Peyer's patch (tissue), 4 donors: ENCODE measurements at regions not wholly inside any gene's neighbourhood (a gene's known extent, or its start where the extent isn't known, plus 50 kb on each side); places are given as distances from the start of the nearest gene placed in this dataset.

Source experiments
- DNase-seq, 3 donors: peaks; one replicate each; pipeline ENCODE4 v3.0.0-alpha.2; 2017 to 2019
- H3K27ac ChIP-seq, 4 donors: fragments of 200-600 bp; sonication (generic); one replicate each; pipeline ENCODE4 v1.5.1; 2016 to 2019
- H3K27me3 ChIP-seq, 2 donors: fragments of 200-600 bp; sonication (generic); one replicate each; pipeline ENCODE4 v1.5.1; 2019
- H3K36me3 ChIP-seq, 3 donors: fragments of 200-600 bp; sonication (generic); one replicate each; pipeline ENCODE4 v1.5.1; 2016 to 2019
- H3K4me1 ChIP-seq, 4 donors: fragments of 200-600 bp; sonication (generic); one replicate each; pipeline ENCODE4 v1.5.1; 2016 to 2019
- H3K4me3 ChIP-seq, 4 donors: fragments of 200-600 bp; sonication (generic); 1 replicate in 3 of 4; 2 replicates in 1 of 4; pipeline ENCODE4 v1.5.1; 2016 to 2019; ENCODE audit warnings: mild to moderate bottlenecking in 1 of 4
- H3K9me3 ChIP-seq, 4 donors: fragments of 200-600 bp; sonication (generic); one replicate each; pipeline ENCODE4 v1.5.1; 2016 to 2019; ENCODE audit warnings: mild to moderate bottlenecking in 1 of 4
- POLR2A ChIP-seq, 2 donors: fragments of 450-650 bp; IDR thresholded peaks; one replicate each; pipeline ENCODE4 v1.5.1; 2017; ENCODE audit warnings: antibody characterized with exemption in 2 of 2, mild to moderate bottlenecking in 2 of 2, moderate library complexity in 2 of 2
- TF ChIP-seq, protein P1 (sequence below), 6 experiments: fragments of 450-650 bp in 4 of 6; fragments of 200-600 bp in 2 of 6; sonication (generic) in 1 of 6; IDR thresholded peaks; one replicate each; pipeline ENCODE4 v1.5.1; 2017 to 2019; ENCODE audit warnings: antibody characterized with exemption in 6 of 6, mild to moderate bottlenecking in 3 of 6, moderate library complexity in 1 of 6

DNA sequence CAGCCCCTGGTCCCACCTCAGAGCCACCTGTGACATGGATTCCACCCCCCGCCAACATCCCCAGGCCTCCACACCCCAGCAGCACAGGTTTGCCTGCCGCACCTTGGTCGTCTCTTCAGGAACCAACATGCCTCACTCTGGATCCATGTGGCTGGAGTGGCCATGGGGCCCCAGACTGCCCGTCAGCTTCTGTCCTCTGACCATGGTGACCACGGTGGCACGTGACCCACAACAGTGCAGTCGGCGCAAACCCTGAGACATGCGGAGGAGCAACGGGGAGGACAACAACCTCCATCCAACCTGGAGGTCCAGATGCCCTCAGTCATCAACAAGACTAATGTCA is 85.6 kb downstream of the ANKRD60 start:
- Histone ChIP-seq H3K36me3 (no peaks in the 10 kb centered on the region), H3K27me3 (no peaks in the 10 kb centered on the region), H3K27ac (no peak overlapping the region), H3K9me3 (no peaks in the 10 kb centered on the region), H3K4me3 (no peak overlapping the region), H3K4me1 (no peaks in the 10 kb centered on the region)
- TF ChIP-seq, protein P1, sequence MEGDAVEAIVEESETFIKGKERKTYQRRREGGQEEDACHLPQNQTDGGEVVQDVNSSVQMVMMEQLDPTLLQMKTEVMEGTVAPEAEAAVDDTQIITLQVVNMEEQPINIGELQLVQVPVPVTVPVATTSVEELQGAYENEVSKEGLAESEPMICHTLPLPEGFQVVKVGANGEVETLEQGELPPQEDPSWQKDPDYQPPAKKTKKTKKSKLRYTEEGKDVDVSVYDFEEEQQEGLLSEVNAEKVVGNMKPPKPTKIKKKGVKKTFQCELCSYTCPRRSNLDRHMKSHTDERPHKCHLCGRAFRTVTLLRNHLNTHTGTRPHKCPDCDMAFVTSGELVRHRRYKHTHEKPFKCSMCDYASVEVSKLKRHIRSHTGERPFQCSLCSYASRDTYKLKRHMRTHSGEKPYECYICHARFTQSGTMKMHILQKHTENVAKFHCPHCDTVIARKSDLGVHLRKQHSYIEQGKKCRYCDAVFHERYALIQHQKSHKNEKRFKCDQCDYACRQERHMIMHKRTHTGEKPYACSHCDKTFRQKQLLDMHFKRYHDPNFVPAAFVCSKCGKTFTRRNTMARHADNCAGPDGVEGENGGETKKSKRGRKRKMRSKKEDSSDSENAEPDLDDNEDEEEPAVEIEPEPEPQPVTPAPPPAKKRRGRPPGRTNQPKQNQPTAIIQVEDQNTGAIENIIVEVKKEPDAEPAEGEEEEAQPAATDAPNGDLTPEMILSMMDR (IDR thresholded peaks at IDR 0.05) = no peak
- TF ChIP-seq POLR2A (IDR thresholded peaks at IDR 0.05) = no peak
- DNase-seq = peak in 1 of 3 donors; percentile 29

DNA sequence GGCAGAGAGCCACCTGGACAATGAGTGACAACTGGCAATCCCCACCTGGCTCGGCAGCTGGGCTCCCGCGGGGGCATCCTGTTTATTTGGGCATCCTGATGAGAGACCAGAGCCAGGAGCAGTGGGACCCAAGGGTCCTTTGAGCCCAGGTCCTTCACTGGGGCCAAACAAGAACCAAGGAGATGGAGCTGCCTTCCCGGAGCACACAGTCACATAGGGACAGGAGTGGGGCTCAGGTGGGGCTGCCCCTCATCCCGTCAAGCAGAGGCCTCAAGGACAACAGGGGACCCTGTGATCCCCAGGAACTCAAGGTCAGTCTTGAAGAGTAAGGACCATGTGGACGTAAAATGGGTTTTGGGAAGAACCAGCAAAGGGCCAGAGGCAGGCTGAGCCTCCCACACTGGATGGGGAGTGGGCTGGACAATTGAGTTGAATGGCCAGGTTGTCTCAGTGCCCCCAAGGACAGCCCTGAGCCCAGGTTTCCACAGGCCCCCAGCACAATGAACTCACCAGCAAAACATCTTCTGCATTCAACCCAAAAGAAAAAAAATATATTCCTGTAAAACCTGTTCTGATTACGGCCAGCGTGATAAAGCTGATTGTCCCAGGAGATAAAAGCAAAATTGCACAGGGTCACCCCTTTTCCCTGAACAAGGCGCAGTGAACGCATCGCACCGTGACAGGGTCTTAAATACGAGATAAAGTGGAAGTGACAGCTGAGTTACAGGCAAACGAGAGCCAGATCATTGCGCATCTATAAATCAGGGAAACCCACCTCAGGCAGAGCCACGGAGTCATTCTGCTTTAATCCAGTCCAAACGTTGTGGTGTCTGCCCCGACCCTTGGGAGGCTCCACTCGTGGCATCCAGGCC is 86.2 kb downstream of the ANKRD60 start:
- Histone ChIP-seq H3K27ac (no peak overlapping the region), H3K9me3 (no peaks in the 10 kb centered on the region), H3K27me3 (no peaks in the 10 kb centered on the region), H3K36me3 (no peaks in the 10 kb centered on the region), H3K4me1 (no peaks in the 10 kb centered on the region), H3K4me3 (no peak overlapping the region)
- no peak for TF ChIP-seq POLR2A (IDR thresholded peaks at IDR 0.05)
- TF ChIP-seq, protein P1 (IDR thresholded peaks at IDR 0.05) = no peak
- DNase-seq = peak in 1 of 3 donors; percentile 19

DNA sequence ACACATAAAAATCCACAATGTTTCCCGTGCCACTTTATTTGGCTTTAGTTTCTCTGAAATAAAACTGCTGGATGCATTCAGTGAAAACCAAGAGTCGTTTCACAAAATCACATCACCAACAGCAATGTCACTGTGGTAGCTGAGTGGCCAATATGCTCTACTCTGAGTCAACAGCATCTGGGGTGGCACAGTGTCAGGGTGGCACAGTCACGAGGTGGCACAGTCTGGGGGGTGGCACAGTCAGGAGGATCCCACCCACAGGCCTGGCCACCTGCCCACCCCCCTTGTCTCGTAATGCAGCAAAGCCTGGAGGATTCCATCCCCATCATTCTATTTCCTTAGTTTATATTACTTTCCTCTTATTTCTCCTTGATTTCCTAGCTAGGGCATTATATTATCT is 87.0 kb downstream of the ANKRD60 start:
- no peak overlapping the region for H3K4me3 ChIP-seq
- no peaks in the 10 kb centered on the region for H3K36me3 ChIP-seq
- no peaks in the 10 kb centered on the region for H3K27me3 ChIP-seq
- DNase-seq = no peak
- H3K9me3 ChIP-seq = no peaks in the 10 kb centered on the region
- no peaks in the 10 kb centered on the region for H3K4me1 ChIP-seq
- H3K27ac ChIP-seq = no peak overlapping the region
- no peak for TF ChIP-seq POLR2A (IDR thresholded peaks at IDR 0.05)
- TF ChIP-seq, protein P1 (IDR thresholded peaks at IDR 0.05) = no peak

DNA sequence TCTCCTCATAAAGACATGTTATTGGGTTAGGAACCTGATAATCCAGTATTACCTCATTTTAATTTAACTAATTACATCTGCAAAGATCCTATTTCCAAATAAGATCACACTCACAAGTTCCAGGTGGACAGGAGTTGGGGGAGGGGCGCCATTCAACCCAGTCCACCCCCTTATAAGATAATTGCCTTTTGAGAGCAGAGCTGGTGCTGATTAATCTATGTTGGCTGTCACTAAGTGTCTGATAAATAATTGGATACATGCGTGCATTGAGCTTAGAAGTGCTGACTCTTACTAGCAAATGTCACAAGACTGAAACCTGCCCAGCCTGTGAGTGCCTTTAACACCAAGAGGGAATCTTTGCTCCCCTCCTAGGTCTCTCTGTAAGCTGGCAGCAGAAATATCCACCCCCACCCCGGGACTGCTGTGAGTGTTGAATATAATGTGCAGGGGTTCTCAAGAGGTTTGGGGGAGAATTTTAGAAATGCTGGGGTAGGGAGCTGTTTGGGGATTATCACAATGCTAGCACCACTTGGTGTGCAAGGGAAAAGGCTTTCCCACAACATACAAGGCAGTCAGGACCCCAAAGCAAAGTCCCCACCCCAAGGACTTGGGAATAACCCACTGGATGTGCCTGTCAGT is 87.5 kb downstream of the ANKRD60 start:
- no peaks in the 10 kb centered on the region for H3K36me3 ChIP-seq
- no peak overlapping the region for H3K4me3 ChIP-seq
- no peak for DNase-seq
- no peaks in the 10 kb centered on the region for H3K9me3 ChIP-seq
- no peak overlapping the region for H3K27ac ChIP-seq
- no peaks in the 10 kb centered on the region for H3K27me3 ChIP-seq
- TF ChIP-seq, protein P1 (IDR thresholded peaks at IDR 0.05) = no peak
- no peak for TF ChIP-seq POLR2A (IDR thresholded peaks at IDR 0.05)
- no peaks in the 10 kb centered on the region for H3K4me1 ChIP-seq

DNA sequence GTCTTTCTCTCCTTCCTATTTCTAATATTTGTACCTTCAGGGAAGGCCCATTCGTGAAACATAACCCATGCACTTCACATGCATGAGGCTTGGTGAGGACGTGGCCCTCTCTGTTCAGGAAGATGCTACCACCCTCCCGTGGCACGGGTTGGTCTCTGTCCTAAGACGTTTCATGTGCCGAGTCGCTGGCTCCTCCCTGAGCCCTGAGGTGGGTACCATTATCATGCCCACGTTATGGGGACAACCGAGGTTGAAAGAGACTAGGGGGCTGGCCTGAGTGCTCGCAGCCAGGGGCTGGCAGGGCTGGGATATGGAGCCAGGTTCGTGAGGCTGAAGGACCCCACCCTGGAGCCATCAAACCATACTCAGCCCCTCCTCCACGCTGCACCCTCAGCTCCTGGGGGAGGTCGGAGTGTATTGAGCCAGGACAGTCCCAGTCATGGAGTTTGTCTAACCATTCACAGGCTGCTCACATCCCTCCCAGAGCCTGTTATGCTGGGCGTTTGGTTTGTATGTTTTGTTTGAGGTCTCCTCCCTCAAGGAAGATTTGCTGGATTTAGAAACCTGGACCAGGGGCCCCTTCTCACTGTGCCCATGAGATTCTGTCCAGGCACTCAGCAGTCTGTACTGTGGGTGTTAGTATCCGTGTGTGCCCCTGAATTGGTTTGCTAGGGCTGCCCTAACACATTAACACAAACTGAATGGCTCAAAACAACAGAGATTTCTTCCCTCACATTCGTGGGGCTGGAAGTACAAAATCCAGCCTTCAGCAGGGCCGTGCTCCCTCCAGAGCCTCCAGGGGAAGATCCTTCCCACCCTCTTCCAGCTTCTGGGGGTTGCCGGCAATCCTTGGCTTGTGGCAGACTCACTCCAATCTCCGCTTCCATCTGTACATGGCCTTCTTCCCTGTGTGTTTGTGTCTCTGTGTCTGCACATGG is 88.3 kb downstream of the ANKRD60 start:
- no peaks in the 10 kb centered on the region for H3K36me3 ChIP-seq
- DNase-seq = peak in 1 of 3 donors; percentile 18
- no peak overlapping the region for H3K4me3 ChIP-seq
- H3K27ac ChIP-seq = no peak overlapping the region
- no peaks in the 10 kb centered on the region for H3K4me1 ChIP-seq
- no peaks in the 10 kb centered on the region for H3K9me3 ChIP-seq
- no peaks in the 10 kb centered on the region for H3K27me3 ChIP-seq
- TF ChIP-seq, protein P1 (IDR thresholded peaks at IDR 0.05) = no peak
- no peak for TF ChIP-seq POLR2A (IDR thresholded peaks at IDR 0.05)
